HG02623 (cell line): ENCODE measurements at regions not wholly inside any gene's neighbourhood (a gene's known extent, or its start where the extent isn't known, plus 50 kb on each side); places are given as distances from the start of the nearest gene placed in this dataset.
"Not testable (repeated sequence)": the region's sequence is repeated elsewhere in the genome, so short reads cannot be mapped to it uniquely, and the experiment has no call there.

ENCODE experiments used
- ATAC-seq: cut with Tn5 transposase; IDR thresholded peaks from one replicate; pipeline ENCODE4 v1.9.1; 2021; ENCODE audit warnings: moderate library complexity; ENCODE audit not compliant: unreplicated experiment

DNA sequence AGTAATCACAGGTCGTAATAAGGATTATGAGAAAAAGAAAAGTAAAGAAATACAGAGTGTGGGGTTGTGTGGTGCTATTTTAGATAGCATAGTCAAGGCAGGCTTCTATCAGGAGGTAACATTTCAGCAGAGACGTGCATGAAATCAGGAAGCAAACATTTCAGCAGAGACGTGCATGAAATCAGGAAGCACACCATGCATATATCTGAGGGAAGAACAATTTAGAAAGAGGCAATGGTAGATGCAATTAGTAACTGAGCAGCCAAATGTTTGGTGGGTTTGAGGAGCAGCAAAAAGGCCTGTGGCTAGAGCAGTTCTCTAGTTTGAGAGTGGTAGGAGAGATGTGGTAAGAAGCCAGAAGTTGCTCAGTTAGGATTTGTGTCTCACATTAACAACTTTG, 713.7 kb downstream of the ADCYAP1 start:
- no peak for ATAC-seq

DNA sequence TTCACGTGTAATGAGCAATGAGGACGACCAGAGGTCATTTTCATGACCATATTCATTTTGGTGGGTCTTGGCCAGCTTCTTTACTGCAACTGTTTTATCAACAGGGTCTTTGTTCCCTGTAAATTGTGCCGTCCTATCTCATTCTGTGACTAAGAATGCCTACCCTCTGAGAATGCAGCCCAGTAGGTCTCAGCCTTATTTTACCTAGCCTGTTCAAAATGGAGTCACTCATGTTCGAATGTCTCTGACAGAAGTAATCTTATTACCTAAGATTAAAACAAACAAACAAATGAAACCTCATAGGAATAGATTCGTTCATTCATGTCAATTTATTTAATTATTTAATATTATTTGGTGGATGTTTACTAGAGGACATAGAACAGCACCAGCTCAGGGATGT, 714.8 kb downstream of the ADCYAP1 start:
- no peak for ATAC-seq

DNA sequence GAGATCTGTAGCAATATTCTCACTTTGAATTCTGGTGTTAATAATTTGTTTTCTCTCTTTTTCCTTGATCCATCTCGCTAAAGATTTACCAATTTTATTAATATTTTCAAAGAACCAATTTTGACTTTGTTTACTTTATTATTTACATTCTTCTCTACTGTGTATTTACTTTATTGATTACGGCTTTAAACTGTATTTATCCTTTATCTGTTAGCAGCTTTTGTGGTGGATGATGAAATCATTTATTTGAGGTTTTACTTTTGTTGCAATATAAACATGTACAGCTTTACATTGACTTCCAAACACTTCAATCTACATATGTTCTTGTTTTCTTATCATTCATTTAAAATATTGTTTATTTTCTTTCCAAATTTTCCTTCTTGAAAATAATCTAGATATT, 719.9 kb downstream of the ADCYAP1 start:
- ATAC-seq, result no peak

DNA sequence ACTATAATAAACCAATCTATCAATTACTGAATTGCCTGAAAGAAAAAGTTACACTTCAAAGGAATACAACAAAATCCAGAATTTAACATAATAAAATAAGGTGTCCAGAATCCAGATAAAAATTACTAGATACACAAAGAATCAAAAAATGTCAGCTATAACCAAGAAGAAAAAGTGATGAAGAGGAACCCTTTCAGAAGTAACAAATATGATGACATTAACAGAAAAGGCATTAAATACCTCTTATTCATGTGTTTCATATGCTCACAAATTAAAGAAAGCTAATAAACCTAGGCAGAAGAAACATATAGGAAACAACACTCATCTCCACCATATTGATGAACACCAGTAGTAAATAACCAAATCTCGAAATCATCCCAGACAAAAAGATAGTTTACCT, 722.8 kb downstream of the ADCYAP1 start:
- ATAC-seq, result no peak

DNA sequence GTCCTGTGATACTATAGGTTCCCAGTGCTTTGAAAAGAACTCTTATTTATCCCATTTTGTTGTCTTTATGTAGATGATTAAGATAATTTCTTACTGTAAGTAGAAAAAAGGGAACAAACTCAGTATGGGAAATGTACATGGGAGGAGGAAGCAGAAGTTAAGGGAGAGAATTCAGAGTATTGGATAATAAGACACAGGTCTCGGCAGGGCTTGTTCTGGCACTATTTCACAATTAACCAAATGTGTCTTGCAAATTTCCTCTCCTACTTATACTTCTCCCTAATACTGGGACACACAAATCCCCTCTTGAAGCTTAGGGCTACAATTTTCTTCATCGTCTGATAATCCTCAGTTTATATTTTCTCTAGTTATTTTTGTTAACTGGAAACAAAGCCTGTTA, 744.0 kb downstream of the ADCYAP1 start:
- no peak for ATAC-seq

DNA sequence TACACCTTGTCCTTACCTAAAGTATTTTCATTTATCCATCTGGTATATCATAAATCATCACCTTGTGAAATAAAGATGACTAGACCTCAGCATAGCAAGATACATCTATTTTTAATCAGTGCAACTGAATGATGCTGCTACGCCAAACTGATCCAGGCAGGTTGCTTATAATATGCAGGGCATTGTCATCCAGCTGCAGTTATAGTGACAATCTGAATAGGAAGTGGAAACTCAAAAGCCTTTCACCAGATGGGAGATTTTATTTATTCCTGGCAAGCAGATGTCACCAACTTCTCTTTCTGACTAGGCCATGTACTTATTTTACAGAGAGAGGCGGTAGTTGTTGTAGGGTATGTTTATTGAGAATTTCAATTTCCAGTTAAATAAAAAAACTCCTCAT, 747.3 kb downstream of the ADCYAP1 start:
- ATAC-seq, result no peak

DNA sequence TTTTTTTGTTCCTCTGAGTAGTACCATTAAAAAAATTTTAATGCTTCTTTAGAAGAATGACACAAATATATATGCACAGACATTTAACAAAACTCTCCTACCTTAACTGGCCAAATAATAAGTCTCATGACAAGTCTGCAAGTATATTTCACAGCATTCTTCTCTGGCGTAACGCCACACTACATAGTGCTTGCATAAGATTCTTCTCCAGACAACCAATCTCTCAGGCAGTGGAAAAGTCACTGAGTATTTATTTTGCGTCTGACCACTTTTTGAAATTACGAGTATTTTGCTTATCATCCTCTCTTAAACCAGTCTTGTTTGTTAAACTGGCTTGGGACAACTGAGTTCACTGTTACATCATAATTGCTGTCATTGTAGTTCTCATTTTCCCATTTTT, 749.2 kb downstream of the ADCYAP1 start:
- no peak for ATAC-seq

DNA sequence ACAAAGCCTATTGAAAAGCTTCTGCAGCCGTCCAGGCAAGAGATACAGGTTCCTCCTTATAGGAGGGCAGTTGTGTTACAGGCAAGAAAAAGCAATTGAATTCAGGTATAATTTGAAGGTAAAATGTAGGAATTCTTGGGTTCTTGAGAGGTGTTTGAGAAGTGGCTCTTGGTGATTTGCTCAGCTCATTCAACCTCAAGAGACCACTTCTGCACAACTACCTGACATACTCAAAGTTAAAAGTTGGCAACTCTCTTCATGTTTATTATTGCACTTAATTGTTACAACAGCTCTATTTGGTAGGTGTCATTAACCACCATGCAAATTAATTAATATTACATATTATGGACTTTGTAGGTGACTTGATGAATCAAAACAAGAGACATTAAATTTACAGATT, 753.2 kb downstream of the ADCYAP1 start:
- no peak for ATAC-seq

DNA sequence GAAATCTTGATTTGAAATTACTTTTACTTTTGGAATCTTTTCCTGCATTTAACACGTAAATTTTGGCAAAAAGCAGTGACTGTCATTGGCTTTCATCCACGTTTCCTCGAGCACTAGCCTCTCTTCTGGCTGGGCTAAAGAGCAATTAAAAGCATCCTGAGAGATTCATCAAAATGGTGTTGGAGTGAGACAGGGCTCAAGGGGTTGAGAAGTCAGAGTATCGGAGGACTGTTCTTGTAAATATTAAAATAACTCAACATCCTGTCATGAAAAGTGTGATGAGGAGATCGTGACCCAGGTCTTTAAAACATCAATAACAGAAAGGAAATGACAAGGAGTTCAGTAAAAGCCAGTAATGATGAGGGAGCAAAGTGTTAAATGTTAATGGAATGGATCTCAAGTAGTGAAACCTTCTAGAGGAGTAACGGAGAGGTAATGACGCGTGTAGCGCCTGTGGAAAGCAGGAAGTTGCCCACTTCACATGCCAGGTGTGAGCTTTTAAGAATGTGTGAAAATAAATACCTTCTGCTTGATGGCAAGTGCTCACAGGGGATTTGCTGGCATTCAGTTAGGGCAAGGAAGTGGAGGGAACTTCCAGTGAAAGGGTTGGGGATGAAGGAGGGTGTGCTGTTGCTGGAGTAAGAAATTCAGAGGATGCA, 754.4 kb downstream of the ADCYAP1 start:
- ATAC-seq, result no peak

DNA sequence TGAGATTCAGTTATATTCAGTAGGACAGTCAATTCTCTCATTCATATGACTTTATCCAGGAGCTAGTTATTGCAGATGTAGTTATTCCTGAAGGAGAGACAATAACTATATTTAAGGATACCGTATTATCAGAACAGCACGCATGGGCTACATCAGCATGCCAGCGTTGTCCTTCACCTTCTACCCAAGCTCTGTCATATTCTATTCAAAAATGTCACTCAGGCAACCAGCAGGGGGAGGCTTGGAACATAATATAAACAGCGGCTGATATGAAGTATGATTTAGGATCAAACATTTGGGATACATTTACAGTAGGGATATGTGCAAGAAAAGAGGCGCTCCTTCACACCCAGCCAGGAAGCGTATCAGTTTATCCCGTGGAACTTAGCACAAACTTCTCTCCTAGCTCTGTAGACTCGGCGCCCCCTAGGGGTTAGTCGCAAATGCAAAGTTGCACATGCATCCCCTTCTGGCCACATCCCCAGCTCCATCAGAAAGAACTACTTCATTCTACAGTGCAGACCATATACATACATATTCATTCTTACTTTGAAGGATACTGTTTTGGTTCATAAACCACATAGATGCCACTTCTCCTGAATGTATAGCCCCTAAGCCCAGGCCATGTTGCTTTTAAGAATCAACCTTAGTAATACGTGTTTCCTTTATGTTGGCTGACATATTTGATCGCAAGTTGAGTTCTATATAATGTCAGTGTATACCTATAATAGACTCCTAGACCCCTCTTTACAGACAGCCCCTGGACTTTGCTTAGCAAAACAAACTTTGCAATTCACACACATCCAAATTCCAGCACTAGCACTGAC, 759.4 kb downstream of the ADCYAP1 start:
- no peak for ATAC-seq

DNA sequence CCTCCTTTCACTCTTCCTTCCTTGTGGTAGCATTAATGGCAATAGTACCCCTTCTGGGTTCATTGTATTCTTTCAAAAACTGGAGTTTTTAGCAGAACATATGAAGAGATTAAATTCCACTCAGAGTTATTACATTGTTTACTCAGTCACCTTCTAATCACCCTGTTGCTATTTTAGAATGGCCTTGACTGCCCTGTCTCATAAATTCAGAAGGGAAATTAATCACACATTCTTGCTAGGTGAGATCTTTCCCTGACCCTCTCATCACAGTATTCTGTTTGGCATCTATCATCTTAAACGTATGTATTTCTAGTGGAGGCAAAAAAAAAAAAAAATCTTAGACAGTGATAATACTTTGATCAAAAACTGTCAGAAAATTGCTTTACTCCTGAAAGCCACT, 760.4 kb downstream of the ADCYAP1 start:
- no peak for ATAC-seq

DNA sequence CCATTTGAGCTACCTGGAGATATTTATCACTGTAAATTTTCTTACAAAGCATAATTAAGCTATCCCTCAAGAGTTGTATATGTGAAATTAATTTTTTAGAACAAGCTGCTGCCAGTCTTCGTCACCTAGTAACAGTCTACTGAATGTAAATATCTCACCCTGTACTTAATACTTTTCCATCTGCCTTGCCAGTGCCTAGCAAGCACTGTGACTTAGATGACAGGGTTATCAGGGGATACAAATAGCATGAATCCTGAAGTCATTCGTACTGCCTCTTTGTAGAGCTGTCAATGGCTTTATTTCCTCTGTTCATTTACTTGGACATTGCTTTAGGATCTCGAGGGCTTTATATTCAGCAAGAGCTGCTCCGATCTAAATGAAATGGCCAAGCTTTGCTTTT, 763.6 kb downstream of the ADCYAP1 start:
- no peak for ATAC-seq

DNA sequence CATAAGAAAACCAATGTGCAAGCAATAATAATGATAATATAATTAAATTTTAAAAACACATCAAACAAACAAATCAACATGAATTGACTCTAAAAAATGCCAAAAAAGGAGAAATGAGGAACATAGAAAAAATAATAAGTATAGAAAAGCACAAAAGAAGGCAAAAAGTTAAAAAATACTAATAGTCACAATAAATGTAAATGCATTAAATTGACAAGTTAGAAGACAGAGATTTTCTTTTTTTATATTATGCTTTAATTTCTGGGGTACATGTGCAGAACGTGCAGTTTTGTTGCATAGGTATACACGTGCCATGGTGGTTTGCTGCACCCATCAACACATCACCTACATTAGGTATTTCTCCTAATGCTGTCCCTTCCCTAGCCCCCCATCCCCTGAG, 767.0 kb downstream of the ADCYAP1 start:
- ATAC-seq, result not testable (repeated sequence)

DNA sequence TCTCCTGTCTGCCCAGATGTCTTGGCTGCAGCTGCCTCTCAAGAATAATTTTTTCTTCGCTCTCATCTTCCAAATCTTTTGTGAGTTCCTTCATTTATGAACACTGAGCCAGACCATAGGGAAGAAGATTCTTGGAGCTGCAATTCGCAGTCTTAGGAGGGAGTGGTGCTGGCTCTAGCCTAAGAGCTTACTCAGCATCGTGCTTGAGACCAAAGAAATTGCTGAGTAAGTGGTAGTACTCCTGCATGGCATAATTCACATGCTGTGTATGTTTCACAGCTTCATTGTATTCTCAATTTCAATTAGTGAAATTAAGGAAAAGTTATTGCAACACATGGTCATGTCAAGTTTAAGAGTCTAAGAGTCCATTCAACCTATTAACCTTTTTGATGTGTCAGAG, 771.7 kb downstream of the ADCYAP1 start:
- no peak for ATAC-seq

DNA sequence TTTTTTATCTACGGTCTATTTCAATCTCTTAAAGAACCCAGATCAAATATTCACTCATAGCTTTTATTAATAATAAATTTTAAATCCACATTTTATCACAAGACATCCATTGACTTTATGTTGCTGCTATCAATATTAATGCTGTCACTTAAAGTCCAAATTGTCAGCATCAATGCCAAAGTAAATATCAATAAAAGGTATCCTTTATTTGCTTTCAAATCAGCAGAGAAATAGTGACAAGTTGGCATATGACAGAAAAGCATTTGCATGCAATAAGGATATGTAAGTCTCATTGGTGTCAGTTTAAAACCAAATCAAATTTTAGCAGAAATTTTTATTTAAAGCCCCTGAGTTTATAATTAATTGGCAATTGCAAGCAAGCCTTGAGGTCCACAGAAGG, 775.4 kb downstream of the ADCYAP1 start:
- no peak for ATAC-seq

DNA sequence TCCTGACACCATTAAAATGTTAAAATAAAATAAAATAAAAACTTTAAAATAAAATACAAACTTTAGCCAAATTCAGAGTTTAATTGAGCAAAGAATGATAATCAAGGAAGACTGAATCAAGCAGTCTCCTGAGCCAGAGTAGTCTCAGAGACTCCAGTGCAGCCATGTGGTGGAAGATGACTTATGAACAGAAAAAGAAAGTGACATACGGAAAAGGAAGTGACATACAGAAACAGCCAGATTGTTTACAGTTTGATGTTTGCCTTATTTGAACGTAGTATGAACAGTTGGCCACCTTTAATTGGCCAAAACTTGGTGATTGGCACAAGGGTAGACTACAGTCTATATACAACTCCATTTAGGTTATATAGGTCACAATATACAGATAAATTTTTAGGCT, 787.2 kb downstream of the ADCYAP1 start:
- ATAC-seq, result no peak

DNA sequence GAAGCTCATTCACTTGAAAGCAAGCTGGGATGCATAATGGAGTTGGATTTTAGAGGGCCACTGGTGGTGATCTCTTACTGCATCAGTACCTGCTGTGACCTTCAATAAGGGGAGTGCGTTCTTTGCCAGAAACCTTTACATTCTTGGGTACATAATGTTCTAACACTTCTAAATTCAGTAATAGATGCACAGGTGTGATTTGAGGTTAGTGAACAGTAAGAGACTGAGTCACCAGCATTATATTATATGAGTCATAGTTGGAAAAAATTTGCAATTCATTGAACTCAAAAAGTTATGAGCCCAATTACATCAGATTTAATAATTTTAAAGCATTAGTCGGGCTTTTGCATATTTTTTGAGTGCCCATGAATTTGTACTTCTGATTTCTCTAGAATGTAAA, 803.3 kb downstream of the ADCYAP1 start:
- no peak for ATAC-seq

DNA sequence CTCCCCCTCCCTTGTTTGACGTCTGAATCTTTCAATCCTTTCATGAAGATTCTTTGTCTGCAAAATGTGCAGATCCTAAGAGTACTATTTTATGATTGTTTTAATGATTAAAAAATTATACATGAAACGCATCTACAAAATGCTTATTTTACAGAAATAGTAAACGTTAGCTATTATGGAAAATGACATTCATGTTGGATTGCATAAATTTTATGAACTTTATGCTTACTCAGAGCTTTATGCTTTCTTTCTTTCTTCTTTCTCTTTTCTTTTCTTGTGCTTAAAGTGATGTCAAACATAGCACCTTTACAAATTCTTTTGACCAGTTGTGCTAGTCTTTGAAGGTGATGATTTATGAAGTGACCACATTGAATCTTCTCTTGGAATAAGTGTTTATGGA, 805.4 kb downstream of the ADCYAP1 start:
- ATAC-seq, result no peak

DNA sequence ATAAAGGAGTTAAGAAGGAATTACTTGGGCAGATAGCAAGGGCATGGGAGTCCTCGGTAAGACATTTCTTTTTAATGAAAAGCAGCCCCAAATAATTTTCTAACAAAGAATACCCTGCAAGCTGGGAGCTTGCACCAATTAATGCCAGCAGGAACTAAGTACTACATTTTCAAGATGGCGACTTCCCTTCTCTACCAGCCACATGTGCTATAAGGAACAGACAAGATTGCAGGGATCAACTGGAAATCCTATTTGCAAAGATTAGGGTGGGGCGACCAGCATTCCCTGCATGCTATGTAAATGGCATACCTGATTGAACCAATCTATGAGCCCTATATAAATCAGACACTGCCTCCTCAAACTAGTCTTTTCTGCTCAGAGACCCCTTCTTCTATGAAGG, 827.5 kb downstream of the ADCYAP1 start:
- ATAC-seq, result no peak

DNA sequence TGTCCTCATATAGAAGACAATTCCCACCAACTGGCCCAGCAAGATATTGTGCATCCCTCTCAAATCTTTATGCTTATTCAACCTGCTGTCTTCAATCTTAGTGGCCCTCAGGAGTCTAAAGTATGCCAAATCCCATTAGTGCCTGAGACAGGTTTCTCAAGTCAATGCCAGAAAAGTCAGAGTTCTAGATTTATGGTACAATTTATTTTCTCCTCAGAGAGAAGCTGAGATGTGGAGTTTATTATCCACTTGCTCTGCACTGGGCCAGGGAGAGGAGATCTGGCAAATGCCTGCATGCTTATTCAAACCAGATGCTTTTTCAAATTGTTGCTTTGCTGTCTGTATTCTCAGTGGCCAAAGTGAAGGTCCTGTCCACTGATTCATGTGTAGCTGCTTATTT, 825.2 kb downstream of the METTL4 start:
- ATAC-seq, result no peak

DNA sequence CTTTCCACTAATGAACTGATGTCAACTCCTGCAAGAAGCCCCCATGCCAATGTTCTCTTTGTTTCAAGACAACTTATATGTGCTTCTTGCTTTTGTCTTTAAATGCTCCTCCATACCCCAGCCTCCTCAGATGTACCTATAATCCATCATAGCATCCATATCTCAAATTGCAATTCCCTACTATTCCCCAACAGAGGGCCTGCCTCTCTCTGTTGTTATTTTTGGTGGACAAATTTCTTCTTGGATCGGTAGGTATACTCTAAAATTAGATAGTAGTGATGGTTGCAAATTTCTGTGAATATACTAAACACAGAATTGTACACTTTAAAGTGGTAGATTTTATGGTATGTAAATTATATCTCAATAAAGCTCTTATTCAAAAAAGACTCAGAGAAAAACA, 820.1 kb downstream of the METTL4 start:
- ATAC-seq, result no peak

DNA sequence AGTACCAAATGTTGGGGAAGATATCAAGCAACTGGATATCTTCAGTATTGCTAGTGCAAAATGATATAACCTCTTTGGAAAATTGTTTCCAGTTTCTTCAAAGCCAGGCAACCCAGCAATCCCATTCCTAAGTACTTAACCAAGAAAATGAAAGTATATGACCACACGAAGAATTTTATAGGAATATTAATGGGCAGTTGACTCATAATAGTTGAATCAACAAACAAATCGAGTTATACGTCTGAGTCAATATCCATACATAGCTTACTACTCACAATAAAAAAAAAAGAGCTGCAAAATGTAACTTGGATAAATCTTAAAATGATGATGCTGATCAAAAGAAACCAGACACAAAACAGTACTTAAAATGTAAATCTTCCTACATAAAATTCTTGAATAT, 810.4 kb downstream of the METTL4 start:
- ATAC-seq, result no peak

DNA sequence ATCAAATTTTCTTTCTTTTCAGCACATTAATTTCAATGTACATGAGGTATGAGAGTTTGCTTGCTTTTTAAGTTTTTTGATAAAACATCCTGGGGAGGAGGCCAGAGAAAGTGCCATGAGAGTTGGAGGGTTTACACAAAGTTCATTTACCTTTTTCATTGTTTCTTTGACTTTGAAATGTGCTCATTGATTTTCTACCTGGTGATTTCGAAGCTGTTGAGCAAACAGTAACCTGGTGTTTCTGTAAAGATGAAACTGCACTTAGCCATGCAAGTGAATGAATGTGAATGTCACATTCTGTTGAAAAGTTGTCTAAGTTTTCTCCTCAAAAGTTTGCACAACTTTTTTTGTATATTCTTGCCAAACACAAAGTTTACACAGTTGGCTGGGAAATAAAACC, 797.0 kb downstream of the METTL4 start:
- no peak for ATAC-seq
